Fibroblast of the aortic adventitia (primary cell): ENCODE measurements at regions not wholly inside any gene's neighbourhood (a gene's known extent, or its start where the extent isn't known, plus 50 kb on each side); places are given as distances from the start of the nearest gene placed in this dataset.

Experiments used
- DNase-seq: peaks from one replicate; pipeline ENCODE4 v3.0.0-alpha.2; 2010; ENCODE audit warnings: low read depth
- H3K4me3 ChIP-seq: 2 replicates; pipeline ENCODE4 v1.5.1; 2011; ENCODE audit warnings: low read depth, mild to moderate bottlenecking, control low read depth, low read length, moderate library complexity
- CTCF ChIP-seq: IDR thresholded peaks from 2 replicates; pipeline ENCODE4 v1.5.1; 2011; ENCODE audit warnings: mild to moderate bottlenecking, low read length, control low read depth, inconsistent platforms; ENCODE audit not compliant: insufficient read depth

GRCh38 chr10:78349165-78349516 lies 315.5 kb downstream of the RPS24 start:
- no peak for DNase-seq
- TF ChIP-seq CTCF = no peak
- H3K4me3 ChIP-seq = no peak overlapping the region

- no peak for TF ChIP-seq CTCF
- H3K4me3 ChIP-seq = no peak overlapping the region
- no peak for DNase-seq
Measured at GRCh38 chr10:78349911-78350663, 316.4 kb downstream of the RPS24 start.

GRCh38 chr10:78351283-78351682 lies 317.6 kb downstream of the RPS24 start:
- no peak for DNase-seq
- TF ChIP-seq CTCF = no peak
- no peak overlapping the region for H3K4me3 ChIP-seq

GRCh38 chr10:78351809-78352208 lies 318.1 kb downstream of the RPS24 start:
- DNase-seq = no peak
- TF ChIP-seq CTCF = no peak
- H3K4me3 ChIP-seq = no peak overlapping the region

- no peak for TF ChIP-seq CTCF
Measured at GRCh38 chr10:78353636-78354035, 320.0 kb downstream of the RPS24 start.

GRCh38 chr10:78354101-78354500 lies 320.4 kb downstream of the RPS24 start:
- TF ChIP-seq CTCF = no peak
- H3K4me3 ChIP-seq = no peak overlapping the region
- no peak for DNase-seq

More at GRCh38 chr10:78353636-78354035, 320.0 kb downstream of the RPS24 start:
- H3K4me3 ChIP-seq = no peak overlapping the region
- DNase-seq = no peak

GRCh38 chr10:78356291-78356900 lies 322.7 kb downstream of the RPS24 start:
- H3K4me3 ChIP-seq = no peak overlapping the region
- no peak for DNase-seq
- TF ChIP-seq CTCF = no peak
